WTC11 (cell line): ENCODE measurements at regions not wholly inside any gene's neighbourhood (a gene's known extent, or its start where the extent isn't known, plus 50 kb on each side); places are given as distances from the start of the nearest gene placed in this dataset.

Experiments used
- ATAC-seq: fragments of 200-7000 bp; cut with Tn5 transposase; 2 replicates; pipeline ENCODE4 v1.10.0; 2021; ENCODE audit warnings: mild to moderate bottlenecking, moderate library complexity
- CTCF ChIA-PET: fragments of 300-600 bp; sonication (Branson Sonifier 250); formaldehyde crosslinking; loops from one replicate; lab custom pipeline; 2021; ENCODE audit warnings: antibody characterized with exemption; lab: Charles Lee
- POLR2A ChIA-PET: fragments of 350-600 bp; sonication (Branson Sonifier 250); formaldehyde crosslinking; loops from one replicate; lab custom pipeline; 2021; ENCODE audit warnings: antibody characterized with exemption; lab: Charles Lee
- DNase-seq: peaks from one replicate; pipeline ENCODE4 v3.0.0; 2021; ENCODE audit warnings: low spot score
- H3K27ac Mint-ChIP-seq: 2 replicates; pipeline ENCODE4 v1.8.0; 2021; ENCODE audit warnings: mixed read lengths
- H3K27me3 Mint-ChIP-seq: 2 replicates; pipeline ENCODE4 v1.8.0; 2021; ENCODE audit warnings: low read depth, mild to moderate bottlenecking, moderate library complexity, mixed read lengths
- H3K36me3 Mint-ChIP-seq: 2 replicates; pipeline ENCODE4 v1.8.0; 2021; ENCODE audit warnings: mixed read lengths
- H3K4me1 Mint-ChIP-seq: 2 replicates; pipeline ENCODE4 v1.8.0; 2022; ENCODE audit warnings: mixed read lengths
- H3K4me3 Mint-ChIP-seq: 2 replicates; pipeline ENCODE4 v1.8.0; 2021; ENCODE audit warnings: mild to moderate bottlenecking, moderate library complexity, mixed read lengths
- H3K9me3 Mint-ChIP-seq: 2 replicates; pipeline ENCODE4 v1.8.0; 2021; ENCODE audit warnings: mixed read lengths
- EMX1 ChIP-seq: fragments of 250-450 bp; sonication (Bioruptor Pico); IDR thresholded peaks from 2 replicates; pipeline ENCODE4 v1.8.0; 2021; ENCODE audit warnings: mild to moderate bottlenecking
- FOXJ3 ChIP-seq: sonication (generic); formaldehyde crosslinking; IDR thresholded peaks from 2 replicates; pipeline ENCODE4 v1.9.0; 2021; ENCODE audit warnings: missing genetic modification reagents, mild to moderate bottlenecking, borderline replicate concordance
- HMGA2 ChIP-seq: fragments of 250-450 bp; sonication (Bioruptor Pico); IDR thresholded peaks from 2 replicates; pipeline ENCODE4 v1.4.0; 2021; ENCODE audit warnings: mild to moderate bottlenecking, moderate library complexity
- NFATC4 ChIP-seq: fragments of 250-450 bp; sonication (Bioruptor Pico); IDR thresholded peaks from 2 replicates; pipeline ENCODE4 v1.9.0; 2021; ENCODE audit warnings: mild to moderate bottlenecking
- NR3C1 ChIP-seq: sonication (generic); formaldehyde crosslinking; conservative IDR thresholded peaks from 2 replicates; pipeline ENCODE4 v1.8.1; 2023; ENCODE audit warnings: low read depth, mild to moderate bottlenecking, missing genetic modification reagents
- RELA ChIP-seq: sonication (generic); formaldehyde crosslinking; IDR thresholded peaks from 2 replicates; pipeline ENCODE4 v1.8.1; 2022; ENCODE audit warnings: missing genetic modification reagents, mild to moderate bottlenecking, borderline replicate concordance
- SMAD3 ChIP-seq: sonication (generic); formaldehyde crosslinking; IDR thresholded peaks from 2 replicates; pipeline ENCODE4 v1.8.0; 2022; ENCODE audit warnings: missing genetic modification reagents, mild to moderate bottlenecking, borderline replicate concordance
- TP53 ChIP-seq: sonication (generic); formaldehyde crosslinking; IDR thresholded peaks from 2 replicates; pipeline ENCODE4 v1.8.1; 2023; ENCODE audit warnings: mild to moderate bottlenecking, missing genetic modification reagents
- ZNF219 ChIP-seq: sonication (generic); formaldehyde crosslinking; IDR thresholded peaks from 2 replicates; pipeline ENCODE4 v1.8.0; 2023; ENCODE audit warnings: missing genetic modification reagents, mild to moderate bottlenecking, borderline replicate concordance
- ZNF317 ChIP-seq: sonication (generic); formaldehyde crosslinking; IDR thresholded peaks from 2 replicates; pipeline ENCODE4 v1.8.1; 2023; ENCODE audit warnings: low read depth, mild to moderate bottlenecking, moderate library complexity, missing genetic modification reagents, borderline replicate concordance
- ZNF396 ChIP-seq: fragments of 250-450 bp; sonication (Bioruptor Pico); IDR thresholded peaks from 2 replicates; pipeline ENCODE4 v1.8.0; 2021; ENCODE audit warnings: mild to moderate bottlenecking, moderate library complexity, borderline replicate concordance
- ZNF423 ChIP-seq: fragments of 250-450 bp; sonication (Bioruptor Pico); IDR thresholded peaks from 2 replicates; pipeline ENCODE4 v2.1.2; 2022; ENCODE audit warnings: mild to moderate bottlenecking, moderate library complexity
- TF ChIP-seq, protein P1 (sequence below): fragments of 250-450 bp; sonication (Bioruptor Pico); IDR thresholded peaks from 2 replicates; pipeline ENCODE4 v1.9.0; 2021; ENCODE audit warnings: moderate library complexity, mild to moderate bottlenecking, inconsistent platforms, borderline replicate concordance
- TF ChIP-seq, protein P2 (sequence below): sonication (generic); formaldehyde crosslinking; IDR thresholded peaks from 2 replicates; pipeline ENCODE4 v1.8.1; 2023; ENCODE audit warnings: mild to moderate bottlenecking, missing genetic modification reagents, moderate library complexity
- TF ChIP-seq, protein P3 (sequence below): sonication (generic); formaldehyde crosslinking; IDR thresholded peaks from 2 replicates; pipeline ENCODE4 v1.8.0; 2023; ENCODE audit warnings: missing genetic modification reagents, mild to moderate bottlenecking, borderline replicate concordance
- TF ChIP-seq, protein P4 (sequence below): fragments of 250-450 bp; sonication (Bioruptor Pico); conservative IDR thresholded peaks from 2 replicates; pipeline ENCODE4 v1.9.0; 2021; ENCODE audit warnings: mild to moderate bottlenecking
- TF ChIP-seq, protein P5 (sequence below): fragments of 250-450 bp; sonication (Bioruptor Pico); IDR thresholded peaks from 2 replicates; pipeline ENCODE4 v2.1.2; 2022; ENCODE audit warnings: mild to moderate bottlenecking, moderate library complexity
- TF ChIP-seq, protein P6 (sequence below): fragments of 250-450 bp; sonication (Bioruptor Pico); IDR thresholded peaks from 2 replicates; pipeline ENCODE4 v1.8.0; 2021; ENCODE audit warnings: mild to moderate bottlenecking
- TF ChIP-seq, protein P7 (sequence below): sonication (generic); formaldehyde crosslinking; IDR thresholded peaks from 2 replicates; pipeline ENCODE4 v1.8.0; 2023; ENCODE audit warnings: missing genetic modification reagents

DNA sequence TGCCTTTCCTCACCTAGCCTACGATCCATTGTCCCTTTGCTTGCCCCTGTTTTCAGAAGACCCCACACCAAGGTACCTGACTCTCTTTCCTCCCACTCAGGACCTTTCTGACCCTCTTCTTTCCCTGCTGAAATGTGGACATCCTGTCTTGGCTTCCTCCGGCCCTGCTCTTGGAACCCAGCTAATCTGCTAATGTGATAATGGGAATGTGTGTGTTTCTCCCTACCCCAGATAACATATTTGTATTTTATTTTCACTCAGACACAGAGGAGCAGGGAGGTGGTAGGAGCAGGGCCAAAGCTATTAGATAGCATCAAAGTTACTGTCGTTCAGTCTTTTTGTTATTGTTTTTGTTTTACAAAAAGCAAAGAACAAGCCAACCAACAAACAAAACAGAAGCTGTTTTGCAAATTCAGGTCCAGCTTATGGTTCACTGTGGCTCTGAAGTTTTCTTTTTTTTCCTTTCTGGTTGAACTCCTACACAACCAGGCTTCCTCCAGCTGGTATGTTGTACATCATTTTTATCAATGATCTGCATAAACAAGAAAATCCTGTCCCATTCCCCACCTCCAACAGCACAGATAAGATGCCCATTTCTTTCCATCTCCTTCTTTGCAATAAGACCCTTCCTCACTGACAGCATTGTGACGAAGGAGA lies 137.3 kb downstream of the C12orf75 start:
- Mint-ChIP-seq H3K27ac (no peak overlapping the region), H3K4me3 (no peak overlapping the region), H3K9me3 (no peaks in the 10 kb centered on the region), H3K4me1 (peaks cover 19% of the 10 kb centered on the region), H3K36me3 (no peaks in the 10 kb centered on the region), H3K27me3 (no peaks in the 10 kb centered on the region; the same call in 1 of the 2 replicates)
- no peak for TF ChIP-seq ZNF423 (CRISPR knock-in tag)
- TF ChIP-seq ZNF219 (CRISPR knock-in tag): no peak
- TF ChIP-seq EMX1 (CRISPR knock-in tag): no peak
- no peak for TF ChIP-seq FOXJ3 (CRISPR knock-in tag)
- no peak for TF ChIP-seq SMAD3 (CRISPR knock-in tag)
- no peak for TF ChIP-seq ZNF396 (CRISPR knock-in tag)
- TF ChIP-seq ZNF317 (CRISPR knock-in tag): no peak
- TF ChIP-seq, protein P1, sequence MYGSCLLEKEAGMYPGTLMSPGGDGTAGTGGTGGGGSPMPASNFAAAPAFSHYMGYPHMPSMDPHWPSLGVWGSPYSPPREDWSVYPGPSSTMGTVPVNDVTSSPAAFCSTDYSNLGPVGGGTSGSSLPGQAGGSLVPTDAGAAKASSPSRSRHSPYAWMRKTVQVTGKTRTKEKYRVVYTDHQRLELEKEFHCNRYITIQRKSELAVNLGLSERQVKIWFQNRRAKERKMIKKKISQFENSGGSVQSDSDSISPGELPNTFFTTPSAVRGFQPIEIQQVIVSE (CRISPR knock-in tag): no peak
- ChIA-PET CTCF (no interaction called here), POLR2A (interaction anchor here (1.0 kb wide), 1 partner anchor 12 kb away, joined by 3 read pairs; no protein-coding TSS in a partner anchor)
- ATAC-seq (no peak), DNase-seq (no peak)

DNA sequence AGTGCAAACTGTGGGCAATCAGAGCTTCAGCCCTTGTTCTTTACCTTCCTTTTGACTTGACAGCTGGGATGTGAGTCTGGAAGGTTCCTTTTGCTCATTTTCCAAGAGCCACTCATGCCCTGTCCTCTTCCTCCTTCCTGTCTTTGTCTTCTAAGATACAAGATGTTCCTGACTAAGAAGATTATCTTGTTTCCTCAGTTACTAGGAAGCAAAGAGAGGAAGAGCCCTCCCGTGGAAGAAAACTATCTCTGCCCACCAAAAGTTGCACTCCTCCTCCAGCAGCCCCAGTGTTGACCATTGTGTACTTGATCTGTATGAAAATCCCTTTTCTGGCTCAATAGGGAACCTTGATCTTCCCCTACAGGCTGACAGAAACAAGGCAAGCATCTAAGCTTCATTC lies 138.0 kb downstream of the C12orf75 start:
- no peak overlapping the region for H3K4me3 Mint-ChIP-seq
- CTCF ChIA-PET: no interaction called here

DNA sequence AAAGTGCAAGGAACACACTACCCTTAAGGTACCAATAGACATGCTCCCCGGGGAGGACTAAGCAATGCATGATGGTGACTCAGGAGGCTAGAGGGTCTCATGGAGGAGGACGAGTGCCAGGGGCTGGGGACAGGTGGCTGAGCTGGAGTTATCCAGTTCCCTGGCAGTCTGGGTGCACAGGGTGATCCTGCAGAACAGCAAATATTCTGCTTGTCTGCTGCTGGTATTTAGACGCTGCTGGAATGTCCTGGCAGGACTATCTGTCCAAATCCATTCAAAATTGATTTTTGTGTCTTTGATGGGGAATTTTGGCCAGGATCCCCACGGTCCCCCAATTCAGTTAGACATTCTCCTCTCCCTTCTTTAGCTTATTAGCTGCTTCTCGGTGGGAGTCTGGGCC lies 138.7 kb downstream of the C12orf75 start:
- no peaks in the 10 kb centered on the region for H3K27me3 Mint-ChIP-seq
- H3K9me3 Mint-ChIP-seq: no peaks in the 10 kb centered on the region
- ATAC-seq: no peak
- no peak overlapping the region for H3K4me3 Mint-ChIP-seq
- no peak for DNase-seq
- ChIA-PET POLR2A (no interaction called here), CTCF (no interaction called here)
- H3K36me3 Mint-ChIP-seq: no peaks in the 10 kb centered on the region
- H3K27ac Mint-ChIP-seq: no peak overlapping the region
- peaks cover 19% of the 10 kb centered on the region for H3K4me1 Mint-ChIP-seq
- TF ChIP-seq, protein P2, sequence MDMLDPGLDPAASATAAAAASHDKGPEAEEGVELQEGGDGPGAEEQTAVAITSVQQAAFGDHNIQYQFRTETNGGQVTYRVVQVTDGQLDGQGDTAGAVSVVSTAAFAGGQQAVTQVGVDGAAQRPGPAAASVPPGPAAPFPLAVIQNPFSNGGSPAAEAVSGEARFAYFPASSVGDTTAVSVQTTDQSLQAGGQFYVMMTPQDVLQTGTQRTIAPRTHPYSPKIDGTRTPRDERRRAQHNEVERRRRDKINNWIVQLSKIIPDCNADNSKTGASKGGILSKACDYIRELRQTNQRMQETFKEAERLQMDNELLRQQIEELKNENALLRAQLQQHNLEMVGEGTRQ (CRISPR knock-in tag): no peak
- TF ChIP-seq, protein P3, sequence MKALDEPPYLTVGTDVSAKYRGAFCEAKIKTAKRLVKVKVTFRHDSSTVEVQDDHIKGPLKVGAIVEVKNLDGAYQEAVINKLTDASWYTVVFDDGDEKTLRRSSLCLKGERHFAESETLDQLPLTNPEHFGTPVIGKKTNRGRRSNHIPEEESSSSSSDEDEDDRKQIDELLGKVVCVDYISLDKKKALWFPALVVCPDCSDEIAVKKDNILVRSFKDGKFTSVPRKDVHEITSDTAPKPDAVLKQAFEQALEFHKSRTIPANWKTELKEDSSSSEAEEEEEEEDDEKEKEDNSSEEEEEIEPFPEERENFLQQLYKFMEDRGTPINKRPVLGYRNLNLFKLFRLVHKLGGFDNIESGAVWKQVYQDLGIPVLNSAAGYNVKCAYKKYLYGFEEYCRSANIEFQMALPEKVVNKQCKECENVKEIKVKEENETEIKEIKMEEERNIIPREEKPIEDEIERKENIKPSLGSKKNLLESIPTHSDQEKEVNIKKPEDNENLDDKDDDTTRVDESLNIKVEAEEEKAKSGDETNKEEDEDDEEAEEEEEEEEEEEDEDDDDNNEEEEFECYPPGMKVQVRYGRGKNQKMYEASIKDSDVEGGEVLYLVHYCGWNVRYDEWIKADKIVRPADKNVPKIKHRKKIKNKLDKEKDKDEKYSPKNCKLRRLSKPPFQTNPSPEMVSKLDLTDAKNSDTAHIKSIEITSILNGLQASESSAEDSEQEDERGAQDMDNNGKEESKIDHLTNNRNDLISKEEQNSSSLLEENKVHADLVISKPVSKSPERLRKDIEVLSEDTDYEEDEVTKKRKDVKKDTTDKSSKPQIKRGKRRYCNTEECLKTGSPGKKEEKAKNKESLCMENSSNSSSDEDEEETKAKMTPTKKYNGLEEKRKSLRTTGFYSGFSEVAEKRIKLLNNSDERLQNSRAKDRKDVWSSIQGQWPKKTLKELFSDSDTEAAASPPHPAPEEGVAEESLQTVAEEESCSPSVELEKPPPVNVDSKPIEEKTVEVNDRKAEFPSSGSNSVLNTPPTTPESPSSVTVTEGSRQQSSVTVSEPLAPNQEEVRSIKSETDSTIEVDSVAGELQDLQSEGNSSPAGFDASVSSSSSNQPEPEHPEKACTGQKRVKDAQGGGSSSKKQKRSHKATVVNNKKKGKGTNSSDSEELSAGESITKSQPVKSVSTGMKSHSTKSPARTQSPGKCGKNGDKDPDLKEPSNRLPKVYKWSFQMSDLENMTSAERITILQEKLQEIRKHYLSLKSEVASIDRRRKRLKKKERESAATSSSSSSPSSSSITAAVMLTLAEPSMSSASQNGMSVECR: no peak
- TF ChIP-seq NR3C1 (CRISPR knock-in tag): no peak
- TF ChIP-seq, protein P4, sequence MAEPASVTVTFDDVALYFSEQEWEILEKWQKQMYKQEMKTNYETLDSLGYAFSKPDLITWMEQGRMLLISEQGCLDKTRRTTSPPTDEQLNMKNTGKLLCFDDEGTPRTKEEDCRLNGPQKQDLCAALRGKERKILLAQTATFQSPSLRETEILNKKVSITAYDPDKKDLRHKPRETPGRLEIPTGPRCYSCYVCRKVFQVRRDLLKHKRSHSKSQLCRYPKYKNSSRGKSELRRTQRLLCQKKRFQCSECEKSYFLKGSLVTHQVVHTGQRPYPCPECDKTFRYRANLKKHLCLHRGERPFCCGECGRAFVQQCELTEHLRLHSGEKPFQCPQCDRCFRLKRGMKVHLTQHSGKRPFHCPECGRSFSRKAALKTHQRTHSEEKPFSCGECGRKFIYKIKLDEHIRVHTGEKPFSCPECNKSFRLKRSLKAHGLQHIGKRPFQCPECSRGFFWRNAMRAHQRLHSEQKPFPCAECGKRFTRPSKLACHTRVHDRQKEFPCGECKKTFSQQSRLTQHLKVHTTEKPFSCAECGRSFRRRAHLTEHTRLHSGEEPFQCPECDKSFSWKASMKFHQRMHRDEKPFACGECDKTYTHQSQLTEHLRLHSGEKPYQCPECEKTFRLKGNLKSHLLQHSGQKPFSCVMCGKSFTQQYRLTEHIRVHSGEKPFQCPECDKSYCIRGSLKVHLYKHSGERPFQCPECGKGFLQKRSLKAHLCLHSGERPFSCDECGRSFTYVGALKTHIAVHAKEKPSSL (CRISPR knock-in tag): no peak

More for the DNA sequence above, 138.0 kb downstream of the C12orf75 start:
- Mint-ChIP-seq H3K4me1 (peaks cover 19% of the 10 kb centered on the region), H3K9me3 (no peaks in the 10 kb centered on the region), H3K36me3 (no peaks in the 10 kb centered on the region), H3K27me3 (no peaks in the 10 kb centered on the region; the same call in 1 of the 2 replicates), H3K27ac (no peak overlapping the region)
- TF ChIP-seq, protein P5, sequence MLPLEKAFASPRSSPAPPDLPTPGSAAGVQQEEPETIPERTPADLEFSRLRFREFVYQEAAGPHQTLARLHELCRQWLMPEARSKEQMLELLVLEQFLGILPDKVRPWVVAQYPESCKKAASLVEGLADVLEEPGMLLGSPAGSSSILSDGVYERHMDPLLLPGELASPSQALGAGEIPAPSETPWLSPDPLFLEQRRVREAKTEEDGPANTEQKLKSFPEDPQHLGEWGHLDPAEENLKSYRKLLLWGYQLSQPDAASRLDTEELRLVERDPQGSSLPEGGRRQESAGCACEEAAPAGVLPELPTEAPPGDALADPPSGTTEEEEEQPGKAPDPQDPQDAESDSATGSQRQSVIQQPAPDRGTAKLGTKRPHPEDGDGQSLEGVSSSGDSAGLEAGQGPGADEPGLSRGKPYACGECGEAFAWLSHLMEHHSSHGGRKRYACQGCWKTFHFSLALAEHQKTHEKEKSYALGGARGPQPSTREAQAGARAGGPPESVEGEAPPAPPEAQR (CRISPR knock-in tag): no peak
- TF ChIP-seq, protein P6, sequence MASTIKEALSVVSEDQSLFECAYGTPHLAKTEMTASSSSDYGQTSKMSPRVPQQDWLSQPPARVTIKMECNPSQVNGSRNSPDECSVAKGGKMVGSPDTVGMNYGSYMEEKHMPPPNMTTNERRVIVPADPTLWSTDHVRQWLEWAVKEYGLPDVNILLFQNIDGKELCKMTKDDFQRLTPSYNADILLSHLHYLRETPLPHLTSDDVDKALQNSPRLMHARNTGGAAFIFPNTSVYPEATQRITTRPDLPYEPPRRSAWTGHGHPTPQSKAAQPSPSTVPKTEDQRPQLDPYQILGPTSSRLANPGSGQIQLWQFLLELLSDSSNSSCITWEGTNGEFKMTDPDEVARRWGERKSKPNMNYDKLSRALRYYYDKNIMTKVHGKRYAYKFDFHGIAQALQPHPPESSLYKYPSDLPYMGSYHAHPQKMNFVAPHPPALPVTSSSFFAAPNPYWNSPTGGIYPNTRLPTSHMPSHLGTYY (CRISPR knock-in tag): no peak
- TF ChIP-seq, protein P7, sequence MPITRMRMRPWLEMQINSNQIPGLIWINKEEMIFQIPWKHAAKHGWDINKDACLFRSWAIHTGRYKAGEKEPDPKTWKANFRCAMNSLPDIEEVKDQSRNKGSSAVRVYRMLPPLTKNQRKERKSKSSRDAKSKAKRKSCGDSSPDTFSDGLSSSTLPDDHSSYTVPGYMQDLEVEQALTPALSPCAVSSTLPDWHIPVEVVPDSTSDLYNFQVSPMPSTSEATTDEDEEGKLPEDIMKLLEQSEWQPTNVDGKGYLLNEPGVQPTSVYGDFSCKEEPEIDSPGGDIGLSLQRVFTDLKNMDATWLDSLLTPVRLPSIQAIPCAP (CRISPR knock-in tag): no peak
- TF ChIP-seq TP53 (CRISPR knock-in tag): no peak
- TF ChIP-seq HMGA2: no peak
- no peak for TF ChIP-seq FOXJ3 (CRISPR knock-in tag)
- TF ChIP-seq RELA (CRISPR knock-in tag): no peak
- TF ChIP-seq NFATC4: no peak
- DNase-seq (no peak), ATAC-seq (no peak)
- POLR2A ChIA-PET: no interaction called here
